Liver (tissue), 8 donors: ENCODE measurements at regions not wholly inside any gene's neighbourhood (a gene's known extent, or its start where the extent isn't known, plus 50 kb on each side); places are given as distances from the start of the nearest gene placed in this dataset.

Source experiments
- DNase-seq: peaks from one replicate; pipeline ENCODE4 v3.0.0-alpha.2; 2017; ENCODE audit warnings: low spot score
- H3K27ac ChIP-seq, 2 donors: one replicate each; pipeline ENCODE4 v1.7.0; 2013; ENCODE audit warnings: inconsistent platforms in 2 of 2, low read length in 2 of 2, control low read depth in 1 of 2, low read depth in 1 of 2, mild to moderate bottlenecking in 1 of 2
- H3K27me3 ChIP-seq, 4 donors: one replicate each; pipeline versions ENCODE4 v1.6.1 to v1.7.0; 2013; ENCODE audit warnings: low read length in 3 of 4, inconsistent platforms in 1 of 4, mild to moderate bottlenecking in 1 of 4, moderate library complexity in 1 of 4; ENCODE audit not compliant: control insufficient read depth in 4 of 4, insufficient read depth in 4 of 4
- H3K36me3 ChIP-seq, 4 donors: one replicate each; pipeline versions ENCODE4 v1.6.1 to v1.7.0; 2013; ENCODE audit warnings: low read length in 3 of 4, mild to moderate bottlenecking in 3 of 4, low read depth in 1 of 4, moderate library complexity in 1 of 4; ENCODE audit not compliant: control insufficient read depth in 4 of 4, insufficient read depth in 3 of 4
- H3K4me1 ChIP-seq, 4 donors: one replicate each; pipeline versions ENCODE4 v1.6.1 to v1.7.0; 2013; ENCODE audit warnings: low read length in 3 of 4, mild to moderate bottlenecking in 3 of 4, moderate library complexity in 1 of 4; ENCODE audit not compliant: control insufficient read depth in 4 of 4, insufficient read depth in 4 of 4
- H3K4me3 ChIP-seq, 3 donors: one replicate each; pipeline versions ENCODE4 v1.6.1 to v1.7.0; 2013; ENCODE audit warnings: low read length in 3 of 3, control low read depth in 1 of 3, low read depth in 1 of 3, mild to moderate bottlenecking in 1 of 3
- H3K9ac ChIP-seq, 2 donors: one replicate each; pipeline ENCODE4 v1.7.0; 2013; ENCODE audit warnings: low read length in 2 of 2, mild to moderate bottlenecking in 2 of 2, moderate library complexity in 2 of 2, control low read depth in 1 of 2, low read depth in 1 of 2
- H3K9me3 ChIP-seq, 4 donors: one replicate each; pipeline versions ENCODE4 v1.6.1 to v1.7.0; 2013; ENCODE audit warnings: low read length in 3 of 4; ENCODE audit not compliant: control insufficient read depth in 4 of 4
- EGR1 ChIP-seq, 2 donors: IDR thresholded peaks; 2 replicates each; pipeline ENCODE4 v1.6.1; 2016 to 2018; ENCODE audit warnings: antibody characterized with exemption in 2 of 2, low read depth in 2 of 2
- FOXA2 ChIP-seq: IDR thresholded peaks from 2 replicates; pipeline ENCODE4 v1.6.1; 2016; ENCODE audit warnings: antibody characterized with exemption
- GABPA ChIP-seq, 2 donors: IDR thresholded peaks in 1 of 2; conservative IDR thresholded peaks in 1 of 2; 2 replicates each; pipeline ENCODE4 v1.6.1; 2016; ENCODE audit warnings: antibody characterized with exemption in 2 of 2, mild to moderate bottlenecking in 1 of 2, moderate library complexity in 1 of 2
- HNF4A ChIP-seq, 2 donors: conservative IDR thresholded peaks; 2 replicates each; pipeline ENCODE4 v1.6.1; 2016; ENCODE audit warnings: antibody characterized with exemption in 2 of 2, mild to moderate bottlenecking in 2 of 2
- HNF4G ChIP-seq: IDR thresholded peaks from 2 replicates; pipeline ENCODE4 v1.6.1; 2016; ENCODE audit warnings: antibody characterized with exemption
- NR2F2 ChIP-seq: IDR thresholded peaks from 2 replicates; pipeline ENCODE4 v1.6.1; 2016; ENCODE audit warnings: antibody characterized with exemption
- RAD21 ChIP-seq, 2 donors: IDR thresholded peaks; 2 replicates each; pipeline ENCODE4 v1.6.1; 2016; ENCODE audit warnings: antibody characterized with exemption in 2 of 2, mild to moderate bottlenecking in 2 of 2
- RXRA ChIP-seq, 2 donors: IDR thresholded peaks; 2 replicates each; pipeline ENCODE4 v1.6.1; 2017 to 2018; ENCODE audit warnings: antibody characterized with exemption in 2 of 2, mild to moderate bottlenecking in 1 of 2
- SP1 ChIP-seq: IDR thresholded peaks from 2 replicates; pipeline ENCODE4 v1.6.1; 2018; ENCODE audit warnings: antibody characterized with exemption, mild to moderate bottlenecking
- TAF1 ChIP-seq: conservative IDR thresholded peaks from 2 replicates; pipeline ENCODE4 v1.6.1; 2016; ENCODE audit warnings: antibody characterized with exemption, mild to moderate bottlenecking
- YY1 ChIP-seq: IDR thresholded peaks from 2 replicates; pipeline ENCODE4 v1.6.1; 2016; ENCODE audit warnings: antibody characterized with exemption, mild to moderate bottlenecking
- WGBS: extraction: QIAGEN DNeasy Blood & Tissue Kit; methylation state at CpG from one replicate; pipeline ENCODE4 v1.1.7; 2013; 5-methylcytosine and 5-hydroxymethylcytosine counted together
- TF ChIP-seq, protein P1 (sequence below): fragments of 150-350 bp; IDR thresholded peaks from 2 replicates; pipeline ENCODE4 v1.5.1; 2017; ENCODE audit warnings: improper control_type of control experiment, low read depth, low read length; ENCODE audit not compliant: missing input control
- TF ChIP-seq, protein P2 (sequence below): IDR thresholded peaks from 2 replicates; pipeline ENCODE4 v1.6.1; 2016; ENCODE audit warnings: antibody characterized with exemption
- TF ChIP-seq, protein P3 (sequence below): IDR thresholded peaks from 2 replicates; pipeline ENCODE4 v1.6.1; 2016; ENCODE audit warnings: antibody characterized with exemption
- TF ChIP-seq, protein P4 (sequence below): IDR thresholded peaks from 2 replicates; pipeline ENCODE4 v1.6.1; 2016; ENCODE audit warnings: antibody characterized with exemption, mild to moderate bottlenecking
- donor health status: healthy.
- donor health status: healthy.
- donor health status: healthy.
- donor health status: healthy.
- donor health status: healthy.

DNA sequence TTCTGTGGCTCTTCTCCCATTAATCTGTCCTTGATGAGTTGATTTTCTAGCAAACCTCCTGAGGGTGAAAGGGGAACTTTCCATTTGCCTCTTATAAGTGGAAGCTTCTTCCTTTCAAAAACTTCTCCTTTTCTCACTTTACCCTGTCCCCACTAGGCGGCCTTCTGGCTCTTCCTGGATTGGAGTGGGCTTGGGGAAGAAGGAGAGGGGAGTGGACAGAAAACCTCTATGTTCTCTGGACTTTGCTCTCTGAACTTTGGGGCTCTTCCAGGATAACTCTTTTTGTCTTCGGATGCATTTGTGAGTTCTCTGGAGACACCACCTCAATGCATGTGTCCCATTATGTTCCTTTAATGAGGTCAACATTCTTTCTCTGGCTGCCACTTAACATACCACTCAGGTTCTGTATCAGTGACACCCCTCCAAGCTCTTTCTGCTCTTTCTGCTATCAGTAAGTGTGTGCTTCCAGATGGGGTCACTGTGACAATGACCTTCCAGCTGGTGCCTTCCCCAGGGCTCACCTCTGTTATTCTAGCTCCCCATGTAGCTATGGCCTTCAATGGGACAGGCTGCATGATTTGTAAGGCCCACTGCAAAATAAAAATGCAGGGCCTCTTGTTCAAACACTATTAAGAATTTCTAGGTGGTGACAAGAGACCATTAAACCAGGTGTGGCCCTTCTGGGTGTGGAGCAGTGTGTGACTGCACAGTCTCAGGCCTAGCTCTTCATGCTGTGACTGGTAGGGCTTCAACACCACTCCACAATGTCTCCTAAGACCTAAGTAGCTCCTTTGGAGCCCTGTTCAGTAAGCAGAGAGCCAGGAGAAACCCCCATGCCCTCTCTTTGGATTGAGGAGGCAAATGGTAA lies 389.2 kb downstream of the EFNB2 start:
- no peak overlapping the region for H3K27ac ChIP-seq
- no peak for DNase-seq
- 56% methylated on average over 2 of the region's 2 CpGs for WGBS
- H3K9ac ChIP-seq: no peak overlapping the region
- H3K27me3 ChIP-seq: peaks cover 0 to 4% (median 0%) of the 10 kb centered on the region in 4 donors
- H3K9me3 ChIP-seq: peaks cover 0 to 2% (median 0%) of the 10 kb centered on the region in 4 donors
- H3K4me3 ChIP-seq: no peak overlapping the region
- no peaks in the 10 kb centered on the region for H3K36me3 ChIP-seq
- H3K4me1 ChIP-seq: no peaks in the 10 kb centered on the region
- TF ChIP-seq SP1: no peak

DNA sequence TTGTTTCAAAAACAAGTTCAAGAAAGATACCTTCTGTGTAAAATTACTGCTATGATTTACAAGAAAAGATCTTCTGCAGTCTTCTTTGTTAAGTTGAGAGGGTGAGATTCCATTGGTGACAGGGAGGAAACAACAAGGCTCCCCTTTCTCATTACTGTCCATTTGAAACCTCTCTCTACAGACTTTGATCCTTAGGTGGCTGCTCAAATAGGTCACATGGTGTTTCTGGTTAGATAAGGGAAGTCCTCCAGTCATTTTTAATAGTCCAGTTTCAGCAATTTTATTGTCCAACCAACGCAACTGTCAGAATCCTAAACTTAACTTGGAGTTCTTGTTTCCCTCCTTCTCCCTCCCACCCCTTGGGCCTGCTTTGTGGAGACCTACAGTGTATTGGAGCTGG lies 390.4 kb downstream of the EFNB2 start:
- H3K4me1 ChIP-seq: no peaks in the 10 kb centered on the region
- WGBS: 81% methylated on average over 1 of the region's 1 CpG
- DNase-seq: no peak
- H3K27me3 ChIP-seq: peaks cover 0 to 4% (median 0%) of the 10 kb centered on the region in 4 donors
- H3K36me3 ChIP-seq: no peaks in the 10 kb centered on the region
- H3K4me3 ChIP-seq: no peak overlapping the region
- H3K9ac ChIP-seq: no peak overlapping the region
- H3K27ac ChIP-seq: no peak overlapping the region
- TF ChIP-seq RXRA (IDR thresholded peaks at IDR 0.05) (no peak), NR2F2 (no peak)
- TF ChIP-seq, protein P1, sequence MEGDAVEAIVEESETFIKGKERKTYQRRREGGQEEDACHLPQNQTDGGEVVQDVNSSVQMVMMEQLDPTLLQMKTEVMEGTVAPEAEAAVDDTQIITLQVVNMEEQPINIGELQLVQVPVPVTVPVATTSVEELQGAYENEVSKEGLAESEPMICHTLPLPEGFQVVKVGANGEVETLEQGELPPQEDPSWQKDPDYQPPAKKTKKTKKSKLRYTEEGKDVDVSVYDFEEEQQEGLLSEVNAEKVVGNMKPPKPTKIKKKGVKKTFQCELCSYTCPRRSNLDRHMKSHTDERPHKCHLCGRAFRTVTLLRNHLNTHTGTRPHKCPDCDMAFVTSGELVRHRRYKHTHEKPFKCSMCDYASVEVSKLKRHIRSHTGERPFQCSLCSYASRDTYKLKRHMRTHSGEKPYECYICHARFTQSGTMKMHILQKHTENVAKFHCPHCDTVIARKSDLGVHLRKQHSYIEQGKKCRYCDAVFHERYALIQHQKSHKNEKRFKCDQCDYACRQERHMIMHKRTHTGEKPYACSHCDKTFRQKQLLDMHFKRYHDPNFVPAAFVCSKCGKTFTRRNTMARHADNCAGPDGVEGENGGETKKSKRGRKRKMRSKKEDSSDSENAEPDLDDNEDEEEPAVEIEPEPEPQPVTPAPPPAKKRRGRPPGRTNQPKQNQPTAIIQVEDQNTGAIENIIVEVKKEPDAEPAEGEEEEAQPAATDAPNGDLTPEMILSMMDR: no peak
- peaks cover 0 to 2% (median 0%) of the 10 kb centered on the region in 4 donors for H3K9me3 ChIP-seq

DNA sequence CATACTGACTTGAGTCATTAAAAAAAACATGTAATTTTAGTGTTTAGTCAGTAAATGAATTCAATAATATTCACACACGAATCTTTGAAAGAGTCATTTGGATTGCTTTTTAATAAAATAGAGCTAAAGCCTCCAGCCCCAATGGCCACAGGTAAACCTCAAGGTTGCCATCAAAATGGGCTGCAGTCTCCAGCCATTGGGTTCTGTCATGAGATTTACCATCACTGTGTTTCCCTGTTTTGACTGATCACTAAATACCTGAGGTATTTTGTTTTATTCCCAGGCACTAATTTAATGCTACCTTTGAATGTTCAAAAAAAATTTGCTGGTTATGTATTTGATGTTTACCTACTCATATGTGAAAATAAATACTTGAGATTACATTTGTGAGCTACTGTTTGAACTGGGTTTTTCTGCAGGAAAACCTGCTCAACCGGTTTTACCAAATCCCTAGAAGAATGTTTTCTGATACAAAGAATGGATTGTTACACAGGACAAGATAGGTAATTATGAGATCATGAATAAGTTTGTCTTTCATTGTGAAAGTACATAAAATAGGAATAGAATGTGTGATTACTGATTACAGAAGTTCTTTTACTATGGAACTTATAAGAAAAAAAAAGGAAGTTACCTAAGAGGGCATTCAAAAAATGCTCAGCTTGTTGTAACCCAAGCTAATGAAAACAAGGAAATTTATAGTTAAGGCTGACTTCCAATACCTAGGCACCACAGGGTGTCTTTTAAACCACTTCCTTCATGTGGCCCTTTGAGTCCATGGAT lies 391.3 kb downstream of the EFNB2 start:
- Histone ChIP-seq H3K9me3 (peaks cover 0 to 2% (median 0%) of the 10 kb centered on the region in 4 donors), H3K4me1 (no peaks in the 10 kb centered on the region), H3K9ac (no peak overlapping the region), H3K36me3 (no peaks in the 10 kb centered on the region), H3K27me3 (peaks cover 0 to 4% (median 0%) of the 10 kb centered on the region in 4 donors), H3K27ac (no peak overlapping the region), H3K4me3 (no peak overlapping the region)
- 25% methylated on average over 2 of the region's 2 CpGs for WGBS
- TF ChIP-seq, protein P2, sequence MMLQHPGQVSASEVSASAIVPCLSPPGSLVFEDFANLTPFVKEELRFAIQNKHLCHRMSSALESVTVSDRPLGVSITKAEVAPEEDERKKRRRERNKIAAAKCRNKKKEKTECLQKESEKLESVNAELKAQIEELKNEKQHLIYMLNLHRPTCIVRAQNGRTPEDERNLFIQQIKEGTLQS: no peak
- no peak for TF ChIP-seq HNF4A (conservative IDR thresholded peaks at IDR 0.05)
- TF ChIP-seq, protein P1: no peak
- TF ChIP-seq RXRA (IDR thresholded peaks at IDR 0.05): no peak
- TF ChIP-seq NR2F2: no peak
- TF ChIP-seq SP1: no peak
- TF ChIP-seq GABPA (IDR thresholded peaks at IDR 0.05 in 1 of 2, conservative IDR thresholded peaks at IDR 0.05 in 1 of 2): no peak
- no peak for TF ChIP-seq RAD21 (IDR thresholded peaks at IDR 0.05)
- TF ChIP-seq YY1: no peak
- no peak for TF ChIP-seq HNF4G
- TF ChIP-seq, protein P3, sequence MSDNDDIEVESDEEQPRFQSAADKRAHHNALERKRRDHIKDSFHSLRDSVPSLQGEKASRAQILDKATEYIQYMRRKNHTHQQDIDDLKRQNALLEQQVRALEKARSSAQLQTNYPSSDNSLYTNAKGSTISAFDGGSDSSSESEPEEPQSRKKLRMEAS: no peak
- TF ChIP-seq FOXA2: no peak
- no peak for TF ChIP-seq EGR1 (IDR thresholded peaks at IDR 0.05; ENCODE audit: low read depth in 2 of 2)
- TF ChIP-seq, protein P4, sequence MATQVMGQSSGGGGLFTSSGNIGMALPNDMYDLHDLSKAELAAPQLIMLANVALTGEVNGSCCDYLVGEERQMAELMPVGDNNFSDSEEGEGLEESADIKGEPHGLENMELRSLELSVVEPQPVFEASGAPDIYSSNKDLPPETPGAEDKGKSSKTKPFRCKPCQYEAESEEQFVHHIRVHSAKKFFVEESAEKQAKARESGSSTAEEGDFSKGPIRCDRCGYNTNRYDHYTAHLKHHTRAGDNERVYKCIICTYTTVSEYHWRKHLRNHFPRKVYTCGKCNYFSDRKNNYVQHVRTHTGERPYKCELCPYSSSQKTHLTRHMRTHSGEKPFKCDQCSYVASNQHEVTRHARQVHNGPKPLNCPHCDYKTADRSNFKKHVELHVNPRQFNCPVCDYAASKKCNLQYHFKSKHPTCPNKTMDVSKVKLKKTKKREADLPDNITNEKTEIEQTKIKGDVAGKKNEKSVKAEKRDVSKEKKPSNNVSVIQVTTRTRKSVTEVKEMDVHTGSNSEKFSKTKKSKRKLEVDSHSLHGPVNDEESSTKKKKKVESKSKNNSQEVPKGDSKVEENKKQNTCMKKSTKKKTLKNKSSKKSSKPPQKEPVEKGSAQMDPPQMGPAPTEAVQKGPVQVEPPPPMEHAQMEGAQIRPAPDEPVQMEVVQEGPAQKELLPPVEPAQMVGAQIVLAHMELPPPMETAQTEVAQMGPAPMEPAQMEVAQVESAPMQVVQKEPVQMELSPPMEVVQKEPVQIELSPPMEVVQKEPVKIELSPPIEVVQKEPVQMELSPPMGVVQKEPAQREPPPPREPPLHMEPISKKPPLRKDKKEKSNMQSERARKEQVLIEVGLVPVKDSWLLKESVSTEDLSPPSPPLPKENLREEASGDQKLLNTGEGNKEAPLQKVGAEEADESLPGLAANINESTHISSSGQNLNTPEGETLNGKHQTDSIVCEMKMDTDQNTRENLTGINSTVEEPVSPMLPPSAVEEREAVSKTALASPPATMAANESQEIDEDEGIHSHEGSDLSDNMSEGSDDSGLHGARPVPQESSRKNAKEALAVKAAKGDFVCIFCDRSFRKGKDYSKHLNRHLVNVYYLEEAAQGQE: no peak
- TF ChIP-seq TAF1: no peak
- DNase-seq: no peak
